DMS79 (cell line): ENCODE measurements at regions not wholly inside any gene's neighbourhood (a gene's known extent, or its start where the extent isn't known, plus 50 kb on each side); places are given as distances from the start of the nearest gene placed in this dataset.

Experiments used
- DNase-seq: peaks from one replicate; lab custom pipeline; 2025; lab: John Stamatoyannopoulos, UW

DNA sequence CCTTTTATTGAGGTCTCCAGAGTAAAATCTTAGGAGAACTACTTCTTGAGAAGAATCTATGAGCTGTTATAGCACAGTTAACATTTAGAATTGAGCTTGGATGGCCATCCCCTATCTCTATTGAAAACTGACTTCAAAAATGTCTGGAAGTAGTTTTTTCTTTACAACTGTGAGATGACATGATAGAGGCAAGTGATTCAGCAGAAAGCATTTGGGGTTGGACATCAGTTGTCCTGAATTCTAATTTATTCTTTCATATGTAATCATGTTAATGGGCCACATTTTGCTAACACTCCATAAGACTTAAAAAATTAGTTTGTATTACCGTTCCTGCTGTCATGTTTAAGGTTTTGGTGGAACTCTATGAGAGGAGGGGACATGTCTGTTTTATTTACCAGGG, 237.0 kb upstream of the SLC14A2 start:
- DNase-seq, result no peak

DNA sequence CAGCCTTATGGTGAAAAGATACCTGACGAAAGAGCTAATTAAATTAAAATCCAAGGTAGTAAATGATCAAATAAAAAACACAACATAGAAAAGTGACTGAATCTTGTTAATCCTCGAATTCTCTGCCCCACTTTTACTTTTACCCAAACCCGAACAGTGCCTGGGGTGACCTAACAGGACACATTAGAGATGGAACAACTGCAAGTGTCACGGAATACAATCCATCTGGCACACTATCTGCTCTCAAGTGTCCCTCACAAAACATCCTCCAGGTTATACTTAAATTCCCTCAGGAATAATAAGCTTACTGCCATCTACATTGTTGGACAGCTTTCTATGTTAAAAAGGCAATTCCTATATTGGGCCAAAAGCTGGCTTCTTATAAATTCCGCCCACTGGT, 236.3 kb upstream of the SLC14A2 start:
- DNase-seq, result no peak

DNA sequence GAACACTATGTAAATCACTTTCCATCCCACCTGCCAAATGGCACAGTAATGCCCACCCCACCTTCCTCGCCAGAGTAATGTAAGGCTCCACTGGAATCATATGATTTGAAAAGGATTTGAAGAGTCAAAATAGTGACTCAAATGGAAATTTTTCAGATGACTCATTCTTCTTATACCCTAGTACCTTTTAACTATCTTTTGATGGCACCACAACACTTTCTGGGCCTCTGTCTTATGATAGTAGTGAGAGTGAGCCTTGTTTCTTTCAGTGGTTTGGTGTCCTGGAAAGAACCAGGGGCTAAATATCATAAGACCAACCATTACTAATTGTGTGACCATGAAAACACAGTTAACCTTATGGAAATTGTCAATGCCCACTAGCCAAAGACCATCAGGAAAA, 235.4 kb upstream of the SLC14A2 start:
- DNase-seq, result no peak

DNA sequence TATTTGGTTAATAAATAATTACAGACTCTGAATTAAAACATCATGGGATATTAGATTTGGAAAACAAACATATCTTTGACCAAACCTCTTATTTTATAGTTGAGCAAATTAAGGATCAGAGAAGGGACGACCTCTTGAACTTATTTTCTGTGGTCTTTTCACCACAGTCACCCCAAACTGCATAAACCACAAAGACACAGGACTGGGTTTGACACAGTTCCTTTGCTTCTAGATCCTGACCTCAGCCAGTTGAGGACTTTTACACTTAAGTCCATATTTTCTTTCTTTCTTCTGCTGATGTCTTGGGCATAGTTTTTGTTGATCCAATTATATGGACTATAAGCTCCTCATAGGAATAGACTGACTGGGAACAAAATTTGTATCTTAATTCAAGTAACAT, 234.0 kb upstream of the SLC14A2 start:
- DNase-seq, result no peak

DNA sequence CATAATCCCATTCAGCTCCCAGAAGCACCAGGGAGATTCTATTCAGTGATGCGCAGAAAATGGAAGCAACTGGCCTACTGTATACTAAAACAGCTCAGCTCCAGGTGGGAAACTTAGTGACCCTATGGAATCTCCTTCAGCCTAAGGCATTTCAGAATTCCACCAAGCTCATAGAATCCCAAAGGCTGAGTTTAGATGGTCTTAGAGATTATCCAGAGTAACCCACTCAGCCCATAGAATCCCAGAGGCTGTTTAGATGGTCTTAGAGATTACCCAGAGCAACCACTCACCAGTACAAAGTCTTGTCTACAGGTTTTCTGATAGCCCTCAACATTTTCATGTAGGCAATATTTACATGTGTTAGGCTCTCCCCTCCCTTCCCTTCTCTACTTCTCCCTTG, 232.0 kb upstream of the SLC14A2 start:
- DNase-seq, result no peak

DNA sequence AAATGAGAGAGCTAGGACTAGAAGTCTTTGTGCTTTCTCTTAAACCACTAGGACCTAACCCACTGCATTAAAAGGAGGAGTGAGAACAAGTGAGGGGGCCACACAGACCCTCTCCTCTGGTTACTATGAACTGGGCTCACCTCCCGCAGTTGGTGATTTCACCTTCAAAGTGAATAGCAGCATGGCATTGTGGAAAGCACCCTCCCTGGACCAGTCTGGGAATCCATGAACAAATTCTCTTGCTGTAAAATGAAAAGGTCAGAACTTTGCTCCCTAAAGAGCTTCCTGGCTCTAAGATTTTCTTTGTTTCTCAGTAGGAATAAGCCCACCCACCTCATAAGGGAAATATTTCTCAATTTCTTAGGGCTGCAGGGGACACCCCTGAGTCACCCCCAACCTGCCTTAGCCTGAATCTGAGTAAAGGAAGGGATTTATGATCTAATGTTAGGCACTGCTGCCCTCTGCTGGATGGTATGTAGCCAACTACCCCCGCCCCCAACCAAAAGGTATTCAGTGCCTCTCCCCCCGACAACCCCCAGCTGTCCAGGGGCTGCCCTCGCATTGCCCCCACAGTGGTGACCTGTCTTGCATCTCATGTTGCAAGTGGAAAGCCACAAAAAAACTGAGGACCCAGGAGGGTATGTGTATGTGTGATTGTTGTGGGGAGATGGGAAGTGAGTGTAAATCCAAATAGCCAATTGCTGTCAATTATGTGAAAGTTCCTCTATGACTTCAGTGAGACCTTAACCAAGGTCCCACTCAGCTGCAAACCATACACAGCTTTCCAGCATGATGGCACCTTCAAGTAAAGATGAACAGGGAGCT, 230.9 kb upstream of the SLC14A2 start:
- no peak for DNase-seq

DNA sequence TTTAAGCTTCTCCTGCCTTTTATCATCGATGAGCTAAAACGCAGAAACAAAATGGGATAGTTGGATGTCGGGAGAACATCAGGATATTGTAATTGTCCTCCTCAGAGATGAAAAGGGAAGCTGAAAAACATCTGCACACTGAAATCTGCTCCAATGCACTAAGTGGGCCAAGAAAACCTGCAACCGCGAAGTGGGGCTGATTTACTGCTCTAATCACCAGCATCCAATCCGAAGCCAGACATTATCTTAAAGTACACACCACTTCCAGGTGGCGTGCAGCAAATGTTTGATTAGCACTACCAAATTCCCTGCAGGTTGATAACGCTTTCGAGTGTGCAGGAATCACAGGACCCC, 230.3 kb upstream of the SLC14A2 start:
- DNase-seq, result no peak

DNA sequence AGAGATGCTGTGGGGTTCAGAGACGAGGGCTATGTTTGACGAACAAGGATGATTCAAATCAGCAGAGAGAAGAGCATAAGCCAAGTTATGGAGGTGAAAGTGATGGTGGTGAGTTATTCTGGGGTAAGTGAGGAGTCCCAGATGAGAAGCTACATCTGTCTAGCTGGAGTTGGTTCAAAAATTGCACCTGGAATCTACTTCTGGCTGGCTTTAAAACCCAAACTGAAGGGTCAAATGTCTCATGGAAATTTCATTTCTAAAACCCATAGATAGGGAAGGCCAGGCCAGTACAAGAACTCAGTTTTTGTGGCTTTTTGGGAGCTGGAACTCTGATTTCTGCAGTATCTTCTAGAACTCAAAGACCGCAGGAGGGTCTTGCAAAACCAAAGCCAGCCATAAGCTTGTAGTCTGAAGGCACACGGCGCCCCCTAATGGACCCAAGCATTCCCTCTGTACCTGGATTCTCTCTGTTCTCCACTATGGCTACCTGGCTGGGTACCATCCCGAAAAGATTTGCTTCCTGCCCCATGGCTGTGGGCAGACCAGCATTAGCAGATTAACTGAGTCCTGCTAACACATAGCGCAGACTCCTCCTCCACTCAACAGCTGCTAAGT, 229.1 kb upstream of the SLC14A2 start:
- no peak for DNase-seq

DNA sequence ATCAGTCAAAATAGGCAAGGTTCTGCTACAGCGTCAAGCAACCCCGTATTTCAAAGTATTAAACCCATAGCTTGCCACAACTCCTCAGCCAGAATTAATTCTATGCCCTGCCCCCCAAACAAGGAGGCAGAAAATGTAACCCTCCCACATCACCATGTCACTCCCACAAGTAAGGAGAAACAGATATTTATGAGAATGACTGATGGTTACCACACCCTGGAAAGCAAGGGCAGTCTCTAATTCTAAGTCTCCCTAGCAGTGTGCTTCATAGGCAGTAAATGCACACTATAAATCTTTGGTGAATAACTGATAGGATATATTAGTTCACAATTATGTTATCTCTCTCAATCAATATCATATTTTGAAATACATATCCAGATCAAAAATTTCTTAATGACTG, 228.0 kb upstream of the SLC14A2 start:
- DNase-seq, result no peak

DNA sequence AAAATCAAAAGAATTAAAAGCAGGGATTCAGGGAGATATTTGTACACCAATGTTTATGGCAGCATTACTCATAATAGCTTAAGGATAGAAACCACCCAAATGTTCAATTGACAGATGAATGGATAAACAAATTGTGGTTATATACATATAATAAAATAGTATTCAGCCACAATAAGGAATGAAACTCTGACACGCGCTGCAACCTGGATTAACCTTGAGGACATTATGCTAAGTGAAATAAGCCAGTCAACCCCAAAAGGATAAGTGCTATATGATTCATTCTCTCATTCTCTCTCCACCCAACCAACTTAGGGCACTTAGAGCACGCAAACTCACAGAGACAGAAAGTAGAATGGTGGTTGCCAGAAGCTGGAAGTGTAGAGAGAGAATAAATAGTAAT, 216.8 kb upstream of the SLC14A2 start:
- no peak for DNase-seq

DNA sequence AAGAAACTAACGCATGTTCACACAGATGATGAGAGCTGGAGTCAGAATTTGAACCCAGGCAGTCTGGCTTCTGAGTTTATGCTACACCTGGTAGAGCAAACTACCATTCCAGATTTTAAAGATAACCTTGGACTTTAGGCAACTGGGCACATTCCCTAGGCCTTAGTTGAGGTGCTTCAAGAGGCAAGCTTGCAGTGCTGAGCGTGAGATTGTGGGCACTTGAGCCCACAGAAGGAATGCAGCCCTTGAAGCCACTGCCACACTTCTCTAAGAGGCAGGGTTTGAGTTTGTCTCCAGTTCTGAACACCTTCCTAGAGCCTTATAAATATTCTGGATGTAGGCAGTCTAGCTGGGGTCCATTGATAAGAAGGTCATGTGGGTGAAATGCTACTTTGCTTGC, 216.1 kb upstream of the SLC14A2 start:
- no peak for DNase-seq

DNA sequence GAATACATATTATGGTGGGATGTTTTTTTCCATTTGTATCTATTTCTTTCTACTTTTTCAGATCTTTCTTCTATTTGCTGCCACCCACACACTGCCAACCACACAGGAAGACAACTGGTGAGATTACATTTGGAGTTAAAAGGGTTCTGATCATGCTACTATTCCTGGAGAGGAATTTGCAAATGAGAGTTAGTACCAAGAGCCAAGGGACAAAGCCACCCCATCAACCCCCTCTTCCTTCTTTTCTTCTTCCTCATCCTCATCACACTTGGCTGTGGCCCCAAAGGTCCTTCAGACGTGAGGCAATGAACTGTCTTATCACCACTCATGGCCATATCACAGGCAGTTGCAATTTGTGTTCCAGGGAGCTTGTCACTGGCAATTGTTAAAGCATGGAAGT, 215.6 kb upstream of the SLC14A2 start:
- DNase-seq, result no peak

DNA sequence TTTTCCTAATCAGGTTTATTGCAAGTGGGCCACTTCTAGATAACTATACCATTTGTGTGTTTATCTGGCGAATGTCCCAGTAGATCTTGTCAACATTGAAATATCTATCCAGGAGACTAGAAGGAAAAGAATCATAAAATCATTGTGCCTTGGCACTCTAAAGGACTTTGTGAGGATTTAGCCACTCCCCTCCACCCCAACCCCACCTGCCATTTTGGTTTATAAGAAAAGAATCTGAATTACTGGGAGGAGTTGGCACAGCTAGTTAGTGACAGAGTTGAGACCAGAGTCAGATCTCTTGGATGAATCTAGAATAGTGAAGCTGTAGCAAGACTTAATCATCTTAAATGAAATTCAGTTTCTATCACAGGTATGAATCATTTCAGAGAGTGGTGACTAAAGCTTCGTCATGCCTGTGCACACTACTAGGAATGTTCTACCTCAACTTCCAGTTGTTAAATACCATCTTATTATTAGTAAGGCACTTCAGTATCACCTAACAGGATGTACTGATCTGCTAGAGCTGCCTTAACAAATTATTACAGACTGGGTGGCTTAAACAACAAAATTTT, 212.7 kb upstream of the SLC14A2 start:
- DNase-seq, result peak; percentile 83

DNA sequence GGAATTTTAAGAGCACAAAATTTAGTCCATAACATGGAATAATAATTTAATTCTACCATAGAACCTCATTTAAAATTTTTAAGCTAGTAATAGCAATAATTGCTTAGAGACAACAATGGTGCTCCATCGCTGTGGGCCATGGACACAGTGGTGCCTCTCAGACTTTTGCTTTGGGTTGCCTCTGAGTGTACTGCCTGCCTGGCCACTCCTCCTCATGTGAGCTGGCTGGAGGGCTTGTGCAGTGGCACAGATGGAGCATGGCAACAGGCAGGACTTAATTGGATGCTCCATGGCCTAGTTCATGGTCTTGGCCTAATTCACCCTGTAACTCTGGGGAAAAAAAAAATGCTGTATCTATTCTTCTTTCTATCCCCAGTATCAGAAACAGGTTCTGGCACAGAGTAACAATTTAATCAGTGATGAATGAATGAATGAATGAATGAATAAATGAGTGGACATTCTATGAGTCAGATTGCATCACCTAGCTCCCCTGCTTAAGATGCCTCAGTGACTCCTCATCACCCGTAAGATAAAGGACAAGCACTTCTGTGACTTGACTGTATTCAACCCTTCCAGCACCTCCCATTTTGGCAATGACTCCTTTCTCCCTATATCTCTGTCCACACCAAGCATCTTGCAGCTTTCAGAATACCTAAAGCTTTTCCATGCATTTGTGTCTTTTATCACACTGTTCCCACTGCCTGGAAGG, 211.8 kb upstream of the SLC14A2 start:
- no peak for DNase-seq

DNA sequence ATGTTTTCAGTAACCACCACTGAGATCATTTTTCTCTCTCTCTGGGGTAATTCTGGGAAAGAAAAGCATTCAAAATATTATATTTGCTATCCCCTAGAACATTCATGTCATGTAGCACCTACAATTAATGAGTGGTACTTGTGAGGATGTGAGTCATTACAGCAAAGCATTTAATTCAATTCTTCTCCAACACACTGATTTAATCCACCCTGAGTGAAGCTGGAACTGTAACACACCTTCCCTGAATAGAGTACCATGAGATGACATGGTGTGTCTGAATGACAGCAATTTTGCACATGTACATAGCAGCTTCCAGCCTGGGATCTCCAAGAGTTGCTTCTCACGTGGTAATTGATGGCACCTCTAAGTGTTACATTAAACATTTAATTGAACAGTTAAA, 207.1 kb upstream of the SLC14A2 start:
- DNase-seq, result no peak

DNA sequence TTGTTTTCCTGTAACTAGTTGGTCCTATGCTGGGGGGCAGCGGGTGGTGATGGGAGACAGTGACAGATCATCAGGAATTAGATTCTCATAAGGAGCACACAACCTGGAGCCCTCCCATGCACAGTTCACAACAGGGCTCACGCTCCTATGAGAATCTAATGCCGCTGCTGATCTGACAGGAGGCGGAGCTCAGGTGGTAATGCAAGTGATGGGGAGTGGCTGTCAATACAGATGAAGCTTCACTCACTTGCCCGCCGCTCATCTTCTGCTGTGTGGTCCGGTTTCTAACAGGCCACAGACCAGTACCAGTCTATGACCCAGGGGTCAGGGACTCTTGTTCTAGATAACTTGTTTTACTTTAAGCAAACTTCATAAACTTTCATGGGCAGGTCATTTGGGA, 205.3 kb upstream of the SLC14A2 start:
- no peak for DNase-seq

DNA sequence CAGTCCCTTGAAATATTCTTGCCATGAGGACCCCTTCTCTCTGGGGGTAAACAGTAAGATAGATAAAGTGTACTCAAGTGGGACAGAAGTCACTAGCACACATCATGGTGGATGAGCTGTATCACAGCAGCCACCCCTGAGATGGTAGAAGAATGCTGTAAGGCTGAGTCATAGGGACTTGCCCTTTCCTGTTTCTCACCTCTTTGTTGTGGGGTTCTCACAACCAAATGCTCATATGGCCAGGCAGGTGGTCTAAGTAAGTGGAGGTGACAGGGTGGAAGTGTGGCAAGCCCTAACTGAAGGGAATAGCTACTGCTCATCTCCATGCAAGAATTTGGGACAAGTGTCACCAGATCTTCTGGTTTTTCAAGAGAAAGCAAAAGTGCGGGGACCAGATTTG, 202.7 kb upstream of the SLC14A2 start:
- no peak for DNase-seq

DNA sequence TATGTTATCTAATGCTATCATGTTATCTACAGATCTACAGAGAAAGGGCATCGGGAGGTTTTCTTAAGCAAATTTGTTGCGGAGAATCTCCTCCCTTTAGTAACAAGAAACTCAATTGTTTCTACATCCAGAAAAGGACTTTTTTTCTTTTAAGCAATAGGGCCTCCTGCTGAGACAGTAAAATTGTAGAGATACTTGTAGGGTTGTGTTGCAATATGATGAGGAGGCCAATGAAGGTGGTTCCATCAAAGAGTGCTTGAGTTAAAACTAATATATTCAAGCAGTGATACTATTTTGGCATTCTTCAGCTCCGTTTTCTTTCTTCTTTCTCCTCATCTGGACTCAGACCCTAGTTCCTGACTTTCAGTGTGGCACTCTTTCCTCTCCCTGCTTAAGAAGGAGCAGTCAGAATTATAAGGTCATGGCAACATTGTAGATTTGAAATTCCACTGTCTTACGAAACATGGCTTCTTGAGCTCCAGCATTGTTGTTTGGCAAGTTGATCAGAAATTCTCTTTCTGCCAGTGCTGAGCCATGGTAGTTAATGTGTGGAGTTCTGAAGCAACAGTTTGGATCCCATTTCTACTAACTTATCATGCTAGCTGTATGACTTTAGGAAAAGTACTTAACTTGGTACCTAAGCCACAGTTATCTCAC, 202.0 kb upstream of the SLC14A2 start:
- DNase-seq, result no peak

DNA sequence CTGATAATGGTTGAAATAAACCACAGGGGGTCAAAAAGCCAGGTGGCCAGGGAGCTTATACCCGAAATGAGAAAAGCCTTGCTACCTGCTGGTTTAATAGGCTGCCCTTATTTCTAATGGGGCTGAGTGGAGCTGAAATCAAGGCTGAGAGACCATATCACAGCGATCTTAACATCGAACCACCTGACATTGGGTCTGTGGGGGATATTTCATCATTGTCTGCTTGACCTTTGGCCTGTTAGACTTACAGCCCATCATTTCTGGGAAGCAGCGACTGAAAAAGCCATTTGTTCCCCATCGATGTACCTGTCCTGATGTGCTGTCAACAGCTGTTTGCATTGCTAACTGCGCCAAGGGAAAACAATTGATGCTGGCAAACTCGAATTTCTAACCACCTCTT, 199.7 kb upstream of the SLC14A2 start:
- peak; percentile 68 for DNase-seq

DNA sequence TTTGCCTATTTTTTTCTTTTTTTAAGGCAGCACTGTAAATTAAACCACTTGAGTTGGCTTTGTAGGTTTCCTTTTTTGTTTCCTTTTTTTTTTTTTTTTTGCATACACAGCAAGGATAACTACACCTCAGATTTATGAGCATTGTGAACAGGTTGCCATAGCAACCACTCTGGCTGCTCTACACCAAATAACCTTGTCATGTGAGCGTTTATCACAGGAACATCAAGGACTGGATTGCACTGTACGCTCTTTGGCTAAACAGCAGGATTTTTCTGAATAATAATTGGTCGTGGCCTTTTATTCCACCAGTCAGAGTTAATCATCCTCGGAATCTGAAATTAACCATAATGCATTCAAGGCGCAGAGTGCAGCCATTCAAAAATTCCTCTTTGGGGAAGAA, 199.1 kb upstream of the SLC14A2 start:
- peak; percentile 94 for DNase-seq

DNA sequence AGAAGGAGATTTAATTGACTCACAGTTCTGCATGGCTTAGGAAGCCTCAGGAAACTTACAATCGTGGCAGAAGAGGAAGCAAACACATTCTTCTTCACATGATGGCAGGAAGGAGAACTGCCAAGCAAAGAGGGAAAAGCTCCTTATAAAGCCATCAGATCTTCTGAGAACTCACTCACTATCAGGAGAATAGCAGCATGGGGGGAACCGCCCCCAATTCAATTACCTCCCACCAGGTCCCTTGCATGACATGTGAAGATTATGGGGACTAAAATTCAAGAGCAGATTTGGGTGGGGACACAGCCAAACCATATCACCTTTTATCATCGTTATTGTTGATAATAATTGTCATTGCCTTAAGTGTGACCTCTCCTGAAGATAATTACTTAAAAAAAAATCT, 197.9 kb upstream of the SLC14A2 start:
- no peak for DNase-seq

DNA sequence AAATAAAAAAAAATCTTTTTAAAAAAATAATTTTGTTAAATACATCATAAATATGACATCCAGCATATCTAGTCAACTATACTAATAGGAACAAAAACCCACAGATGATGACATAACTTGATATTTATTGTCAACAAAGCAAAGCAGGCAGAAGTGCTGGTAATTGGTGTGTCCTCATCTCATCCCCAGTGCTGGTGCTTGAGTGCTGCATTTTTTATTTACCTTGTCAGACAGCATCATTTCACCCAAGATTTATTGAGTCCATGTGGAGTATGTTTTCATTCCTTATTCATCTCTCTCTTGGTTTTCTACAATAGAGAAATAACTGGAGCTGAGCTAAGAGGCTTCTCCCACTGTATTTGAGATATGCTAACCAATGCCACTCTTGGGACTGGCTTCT, 191.6 kb upstream of the SLC14A2 start:
- DNase-seq, result peak; percentile 92

DNA sequence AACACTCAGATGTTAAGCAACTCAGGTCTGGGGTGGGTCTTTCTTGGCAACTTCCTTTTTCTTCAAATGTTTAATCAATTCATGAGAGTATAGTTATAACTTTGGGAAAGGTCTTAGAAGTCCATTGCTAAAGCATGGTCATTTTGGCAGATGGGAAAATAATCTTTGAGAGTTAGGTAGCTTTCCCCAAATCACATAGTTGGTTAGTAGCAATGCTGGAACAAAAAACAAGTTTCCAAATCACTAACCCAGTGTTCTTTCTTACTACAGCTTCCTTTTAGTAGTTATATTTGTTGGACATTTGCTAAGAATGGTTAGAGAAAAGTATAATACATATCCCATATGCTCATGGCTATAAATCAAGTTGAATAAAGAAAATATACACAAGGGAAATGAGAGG, 185.2 kb upstream of the SLC14A2 start:
- no peak for DNase-seq
